IMR-90 (cell line): ENCODE measurements at regions not wholly inside any gene's neighbourhood (a gene's known extent, or its start where the extent isn't known, plus 50 kb on each side); places are given as distances from the start of the nearest gene placed in this dataset.
"Not testable (repeated sequence)": the region's sequence is repeated elsewhere in the genome, so short reads cannot be mapped to it uniquely, and the experiment has no call there.

ENCODE experiments used
- ATAC-seq: fragments of 200-7000 bp; cut with Tn5 transposase; 2 replicates; pipeline ENCODE4 v1.9.1; 2020; ENCODE audit warnings: low read depth, mild to moderate bottlenecking, moderate library complexity
- BruUV-seq: library from RNA; stranded (reverse); fragments of 400-500 nt; replicated peaks from 2 replicates; lab custom pipeline; 2021; lab: Mats Ljungman, UMichigan
- CTCF ChIA-PET: fragments of 300-600 bp; formaldehyde crosslinking; extraction: SDS; loops from one replicate; lab custom pipeline; 2021; ENCODE audit warnings: antibody characterized with exemption; lab: Yijun Ruan, JAX
- POLR2A ChIA-PET: fragments of 300-600 bp; sonication (Branson Sonifier 250); formaldehyde crosslinking; loops from one replicate; lab custom pipeline; 2022; ENCODE audit warnings: antibody characterized with exemption; ENCODE audit not compliant: unreplicated experiment; lab: Charles Lee
- DNase-seq: peaks from one replicate; pipeline ENCODE4 v3.0.0; 2013
- H2AFZ ChIP-seq: replicated peaks from 2 replicates; pipeline ENCODE3; 2013; ENCODE audit warnings: low read length, mild to moderate bottlenecking; ENCODE audit not compliant: poor library complexity
- H2AK5ac ChIP-seq: 2 replicates; pipeline ENCODE4 v1.6.1; 2013; ENCODE audit warnings: low read depth, low read length, inconsistent platforms
- H2AK9ac ChIP-seq: replicated peaks from 2 replicates; pipeline ENCODE3; 2013; ENCODE audit warnings: mild to moderate bottlenecking, low read depth, low read length, moderate library complexity; ENCODE audit not compliant: poor library complexity
- H2BK120ac ChIP-seq: 2 replicates; pipeline ENCODE4 v1.6.1; 2013; ENCODE audit warnings: low read depth, low read length, inconsistent platforms
- H2BK15ac ChIP-seq: 3 replicates; pipeline ENCODE4 v1.6.1; 2013; ENCODE audit warnings: low read depth, low read length, inconsistent platforms
- H2BK20ac ChIP-seq: 2 replicates; pipeline ENCODE4 v1.6.1; 2013; ENCODE audit warnings: low read depth, mild to moderate bottlenecking, inconsistent platforms, low read length, moderate library complexity
- H2BK5ac ChIP-seq: 2 replicates; pipeline ENCODE4 v1.6.1; 2013; ENCODE audit warnings: mild to moderate bottlenecking, low read depth, low read length, inconsistent platforms; ENCODE audit not compliant: poor library complexity, severe bottlenecking
- H3K14ac ChIP-seq: replicated peaks from 2 replicates; pipeline ENCODE4 v1.6.1; 2013; ENCODE audit warnings: low read depth, low read length, inconsistent platforms
- H3K18ac ChIP-seq: 2 replicates; pipeline ENCODE4 v1.6.1; 2013; ENCODE audit warnings: low read depth, low read length, control low read depth
- H3K23ac ChIP-seq: 2 replicates; pipeline ENCODE4 v1.6.1; 2013; ENCODE audit warnings: low read depth, low read length, inconsistent platforms
- H3K27ac ChIP-seq: 2 replicates; pipeline ENCODE4 v1.5.1; 2013; ENCODE audit warnings: mild to moderate bottlenecking, control low read depth, low read length; ENCODE audit not compliant: insufficient read depth
- H3K27me3 ChIP-seq: 2 replicates; pipeline ENCODE4 v1.6.1; 2013; ENCODE audit warnings: low read length; ENCODE audit not compliant: control insufficient read depth, insufficient read depth
- H3K36me3 ChIP-seq: 2 replicates; pipeline ENCODE4 v1.6.1; 2013; ENCODE audit warnings: low read length, mixed read lengths; ENCODE audit not compliant: control insufficient read depth, insufficient read depth
- H3K4ac ChIP-seq: 2 replicates; pipeline ENCODE4 v1.6.1; 2013; ENCODE audit warnings: low read depth, low read length, inconsistent platforms
- H3K4me1 ChIP-seq: 2 replicates; pipeline ENCODE4 v1.6.1; 2013; ENCODE audit warnings: low read length, mixed read lengths; ENCODE audit not compliant: control insufficient read depth, insufficient read depth
- H3K4me2 ChIP-seq: 2 replicates; pipeline ENCODE4 v1.6.1; 2013; ENCODE audit warnings: low read depth, mild to moderate bottlenecking, control low read depth, low read length, moderate library complexity
- H3K4me3 ChIP-seq: 2 replicates; pipeline ENCODE4 v1.5.1; 2013; ENCODE audit warnings: low read depth, mild to moderate bottlenecking, control low read depth, low read length, moderate library complexity; ENCODE audit not compliant: insufficient read depth
- H3K56ac ChIP-seq: 2 replicates; pipeline ENCODE4 v1.6.1; 2013; ENCODE audit warnings: low read length, inconsistent platforms; ENCODE audit not compliant: insufficient read depth; ENCODE audit errors: extremely low read depth
- H3K79me1 ChIP-seq, 2 experiments: 2 replicates each; pipeline ENCODE4 v1.6.1; 2013; ENCODE audit warnings: low read length in 2 of 2, inconsistent platforms in 1 of 2, low read depth in 1 of 2
- H3K9ac ChIP-seq: 2 replicates; pipeline ENCODE4 v1.6.1; 2013; ENCODE audit warnings: low read depth, low read length, control low read depth
- H3K9me1 ChIP-seq: 2 replicates; pipeline ENCODE4 v1.6.1; 2013; ENCODE audit warnings: low read length, inconsistent platforms; ENCODE audit not compliant: insufficient read depth
- H3K9me3 ChIP-seq: 2 replicates; pipeline ENCODE4 v1.6.1; 2013; ENCODE audit warnings: low read length; ENCODE audit not compliant: control insufficient read depth, insufficient read depth
- H4K20me1 ChIP-seq: 2 replicates; pipeline ENCODE4 v1.6.1; 2013; ENCODE audit warnings: low read length, inconsistent platforms; ENCODE audit not compliant: insufficient read depth
- H4K5ac ChIP-seq: 2 replicates; pipeline ENCODE4 v1.6.1; 2013; ENCODE audit warnings: mild to moderate bottlenecking, low read depth, low read length, control low read depth
- H4K8ac ChIP-seq, 2 experiments: 2 replicates each; pipeline ENCODE4 v1.6.1; 2013; ENCODE audit warnings: low read depth in 2 of 2, low read length in 2 of 2, control low read depth in 1 of 2, inconsistent platforms in 1 of 2
- H4K91ac ChIP-seq: 2 replicates; pipeline ENCODE4 v1.6.1; 2013; ENCODE audit warnings: low read depth, low read length, inconsistent platforms; ENCODE audit not compliant: insufficient read depth
- WGBS, 2 experiments: methylation state at CpG; one replicate each; pipeline versions ENCODE4 v1.1.5 to v1.1.7; 2013; ENCODE audit warnings: missing lambda C conversion rate in 2 of 2; ENCODE audit not compliant: insufficient read length in 1 of 2; ENCODE audit errors: extremely low coverage in 2 of 2; 5-methylcytosine and 5-hydroxymethylcytosine counted together
- dilution Hi-C: fragments of 300-500 bp; cut with HindIII; formaldehyde crosslinking; loops from one replicate; pipeline ENCODE4 v1.14.3; 2018; ENCODE audit warnings: low sequenced_read_pairs; ENCODE audit not compliant: unreplicated experiment
- in situ Hi-C: fragments of 300-500 bp; cut with MboI; formaldehyde crosslinking; loops from 3 replicates; pipeline ENCODE4 v1.14.3; 2019; ENCODE audit warnings: low sequenced_read_pairs, inconsistent platforms, mixed read lengths
- intact Hi-C: fragments of 100-400 bp; cut with micrococcal nuclease; formaldehyde crosslinking; loops from 2 replicates; pipeline ENCODE4 v1.10.0; 2022

DNA sequence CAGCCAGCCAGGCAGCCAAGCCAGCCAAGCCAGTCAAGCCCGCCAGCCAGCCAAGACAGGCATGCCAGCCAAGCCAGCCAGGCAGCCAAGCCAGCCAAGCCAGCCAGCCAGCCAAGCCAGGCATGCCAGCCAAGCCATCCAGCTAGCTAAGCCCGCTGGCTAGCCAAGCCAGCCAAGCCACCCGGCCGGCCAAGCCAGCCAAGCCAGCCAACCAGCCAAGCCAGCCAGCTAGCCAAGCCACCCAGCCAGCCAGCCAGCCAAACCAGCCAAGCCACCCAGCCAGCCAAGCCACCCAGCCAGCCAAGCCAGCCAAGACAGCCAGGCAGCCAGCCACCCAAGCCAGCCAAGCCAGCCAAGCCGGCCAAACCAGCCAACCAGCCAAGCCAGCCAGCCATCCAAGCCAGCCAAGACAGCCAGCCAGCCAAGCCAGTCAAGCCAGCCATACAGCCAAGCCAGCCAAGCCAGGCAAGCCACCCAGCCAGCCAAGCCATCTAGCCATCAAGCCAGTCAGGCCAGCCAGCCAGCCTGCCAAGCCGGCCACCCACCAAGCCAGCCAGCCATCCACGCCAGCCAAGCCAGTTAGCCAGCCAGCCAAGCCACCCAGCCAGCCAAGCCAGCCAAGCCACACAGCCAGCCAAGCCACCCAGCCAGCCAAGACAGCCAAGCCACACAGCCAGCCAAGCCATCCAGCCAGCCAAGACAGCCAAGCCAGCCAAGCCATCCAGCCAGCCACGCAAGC lies 349.2 kb upstream of the PLGLB2 start:
- H4K91ac ChIP-seq, H3K4me3 ChIP-seq, H3K23ac ChIP-seq, H3K4me2 ChIP-seq, H3K18ac ChIP-seq, H4K8ac ChIP-seq, intact Hi-C loops, H3K27ac ChIP-seq, H3K9me1 ChIP-seq, BruUV-seq, POLR2A ChIA-PET, H4K5ac ChIP-seq, DNase-seq, H2BK5ac ChIP-seq, ATAC-seq, H3K9ac ChIP-seq, H2BK15ac ChIP-seq, H2BK20ac ChIP-seq, H3K36me3 ChIP-seq, CTCF ChIA-PET, dilution Hi-C loops, H3K14ac ChIP-seq, H2AK5ac ChIP-seq, H4K20me1 ChIP-seq, H3K79me1 ChIP-seq, H3K9me3 ChIP-seq, H3K4me1 ChIP-seq, H3K4ac ChIP-seq, H3K56ac ChIP-seq, H2BK120ac ChIP-seq, H3K27me3 ChIP-seq, H2AFZ ChIP-seq, H2AK9ac ChIP-seq, in situ Hi-C loops: not testable (repeated sequence)
- WGBS, 2 experiments, result no CpG with 5 or more reads among the region's 8 CpGs
